Heart right ventricle (tissue), 16 donors: ENCODE measurements at regions not wholly inside any gene's neighbourhood (a gene's known extent, or its start where the extent isn't known, plus 50 kb on each side); places are given as distances from the start of the nearest gene placed in this dataset.

ENCODE experiments used
- ATAC-seq, 8 donors: fragments of 200-7000 bp; cut with Tn5 transposase; one replicate each; pipeline ENCODE4 v1.9.1; 2020; ENCODE audit warnings: mild to moderate bottlenecking in 8 of 8, moderate library complexity in 8 of 8, moderate number of reproducible peaks in 1 of 8
- DNase-seq, 2 donors: peaks; one replicate each; pipeline ENCODE4 v3.0.0-alpha.2; 2020
- H3K27ac ChIP-seq, 10 donors: fragments of 200-600 bp; sonication (generic) in 2 of 10; one replicate each; pipeline versions ENCODE4 v1.5.0 to v1.8.0; 2020 to 2022; ENCODE audit warnings: mild to moderate bottlenecking in 3 of 10
- H3K27me3 ChIP-seq, 7 donors: fragments of 200-600 bp; one replicate each; pipeline ENCODE4 v1.8.0; 2021 to 2022; ENCODE audit warnings: mild to moderate bottlenecking in 2 of 7
- H3K36me3 ChIP-seq, 9 donors: fragments of 200-600 bp; sonication (generic) in 1 of 9; one replicate each; pipeline versions ENCODE4 v1.5.0 to v1.8.0; 2020 to 2022; ENCODE audit warnings: mild to moderate bottlenecking in 2 of 9
- H3K4me1 ChIP-seq, 9 donors: fragments of 200-600 bp; sonication (generic) in 1 of 9; one replicate each; pipeline versions ENCODE4 v1.5.0 to v1.8.0; 2020 to 2022; ENCODE audit warnings: mild to moderate bottlenecking in 4 of 9
- H3K4me3 ChIP-seq, 10 donors: fragments of 200-600 bp; sonication (generic) in 2 of 10; one replicate each; pipeline versions ENCODE4 v1.5.0 to v1.8.0; 2020 to 2022; ENCODE audit warnings: mild to moderate bottlenecking in 7 of 10, moderate library complexity in 2 of 10
- H3K9me3 ChIP-seq, 11 donors: fragments of 200-600 bp in 10 of 11; sonication (generic) in 2 of 11; one replicate each; pipeline versions ENCODE4 v1.5.0 to v1.8.0; 2013 to 2022; ENCODE audit warnings: mild to moderate bottlenecking in 2 of 11, control low read depth in 1 of 11, moderate library complexity in 1 of 11
- WGBS, 2 donors: extraction: QIAGEN DNeasy Blood & Tissue Kit; methylation state at CpG; one replicate each; pipeline ENCODE4 v1.1.7; 2013; ENCODE audit warnings: inconsistent platforms in 1 of 2; 5-methylcytosine and 5-hydroxymethylcytosine counted together
- intact Hi-C, 10 donors: fragments of 100-400 bp; cut with DNase I; formaldehyde crosslinking; loops; one replicate each; pipeline versions ENCODE4 v1.11.1 to v1.14.2; 2022
- TF ChIP-seq, protein P1 (sequence below), 9 donors: fragments of 200-600 bp; sonication (generic) in 2 of 9; IDR thresholded peaks; one replicate each; pipeline versions ENCODE4 v1.5.0 to v1.8.0; 2021 to 2022; ENCODE audit warnings: antibody characterized with exemption in 9 of 9, mild to moderate bottlenecking in 5 of 9, moderate library complexity in 1 of 9
- donor health status: Arrhythmogenic right ventricular cardiomyopathy.
- donor health status: ischemic (EF 13 %, LVEDD 7.1; RV severe dilation, severe dysfunction).
- donor health status: healthy with polysubstance abuse.
- donor health status: DM: no; HTN: yes; CAD: no.
- donor health status: DM: no; HTN: no; CAD: no.
- donor health status: ischemic (EF 25% LVEDD 6.9; RV normal size, moderate dysfunction).
- donor health status: ischemic (EF 25% LVEDD 5.7; RV mildly dilated, moderate dysfunction).
- donor health status: healthy.
- donor health status: DM: yes; HTN: yes; CAD: no.
- donor health status: Ischemic cardiomyopathy.
- donor health status: ischemic (EF 35%, LVEDD 5.7; RV mildly dilated, moderate dysfunction).
- donor health status: nonischemic (EF 11% LVEDD 7.7; RV severe dilation, severe dysfunction).
- donor health status: DM: yes; HTN: yes; CAD: no.
- donor health status: PGD.
- donor health status: ischemic (EF 29% LVEDD 5.4; RV normal size, mild dysfunction).
- donor health status: nonischemic (EF 23%, LVEDD 6.1; RV moderate dilation, normal function).

DNA sequence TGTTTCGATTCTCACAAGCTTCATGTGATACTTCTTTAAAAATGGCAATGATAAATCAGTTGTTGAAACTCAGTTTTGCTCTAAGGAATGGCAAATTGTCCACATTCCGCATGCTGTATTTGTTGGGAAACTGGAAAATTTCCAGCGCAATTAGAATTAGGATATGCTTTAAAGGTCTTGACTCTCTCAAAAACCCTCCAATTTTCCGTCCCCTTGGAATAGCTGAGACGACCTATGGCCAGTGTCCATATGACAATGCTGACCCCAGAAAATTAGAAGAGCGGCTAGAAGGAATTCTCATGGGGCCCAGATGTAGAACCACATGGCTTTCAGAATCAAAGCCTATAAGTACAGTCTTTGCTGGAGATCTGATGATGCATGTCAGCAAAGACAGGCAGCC, 170.8 kb downstream of the TMEM18 start:
- Histone ChIP-seq H3K4me1 (no peaks in the 10 kb centered on the region), H3K36me3 (no peaks in the 10 kb centered on the region), H3K27ac (no peak overlapping the region), H3K27me3 (peaks cover 0 to 16% (median 4%) of the 10 kb centered on the region in 7 donors), H3K9me3 (no peaks in the 10 kb centered on the region), H3K4me3 (no peak overlapping the region)
- no peak for DNase-seq
- intact Hi-C loops = no loop called here
- 70 to 73% methylated on average over 6 of the region's 6 CpGs for WGBS, 2 donors
- ATAC-seq = no peak
- TF ChIP-seq, protein P1, sequence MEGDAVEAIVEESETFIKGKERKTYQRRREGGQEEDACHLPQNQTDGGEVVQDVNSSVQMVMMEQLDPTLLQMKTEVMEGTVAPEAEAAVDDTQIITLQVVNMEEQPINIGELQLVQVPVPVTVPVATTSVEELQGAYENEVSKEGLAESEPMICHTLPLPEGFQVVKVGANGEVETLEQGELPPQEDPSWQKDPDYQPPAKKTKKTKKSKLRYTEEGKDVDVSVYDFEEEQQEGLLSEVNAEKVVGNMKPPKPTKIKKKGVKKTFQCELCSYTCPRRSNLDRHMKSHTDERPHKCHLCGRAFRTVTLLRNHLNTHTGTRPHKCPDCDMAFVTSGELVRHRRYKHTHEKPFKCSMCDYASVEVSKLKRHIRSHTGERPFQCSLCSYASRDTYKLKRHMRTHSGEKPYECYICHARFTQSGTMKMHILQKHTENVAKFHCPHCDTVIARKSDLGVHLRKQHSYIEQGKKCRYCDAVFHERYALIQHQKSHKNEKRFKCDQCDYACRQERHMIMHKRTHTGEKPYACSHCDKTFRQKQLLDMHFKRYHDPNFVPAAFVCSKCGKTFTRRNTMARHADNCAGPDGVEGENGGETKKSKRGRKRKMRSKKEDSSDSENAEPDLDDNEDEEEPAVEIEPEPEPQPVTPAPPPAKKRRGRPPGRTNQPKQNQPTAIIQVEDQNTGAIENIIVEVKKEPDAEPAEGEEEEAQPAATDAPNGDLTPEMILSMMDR (IDR thresholded peaks at IDR 0.05) = no peak

DNA sequence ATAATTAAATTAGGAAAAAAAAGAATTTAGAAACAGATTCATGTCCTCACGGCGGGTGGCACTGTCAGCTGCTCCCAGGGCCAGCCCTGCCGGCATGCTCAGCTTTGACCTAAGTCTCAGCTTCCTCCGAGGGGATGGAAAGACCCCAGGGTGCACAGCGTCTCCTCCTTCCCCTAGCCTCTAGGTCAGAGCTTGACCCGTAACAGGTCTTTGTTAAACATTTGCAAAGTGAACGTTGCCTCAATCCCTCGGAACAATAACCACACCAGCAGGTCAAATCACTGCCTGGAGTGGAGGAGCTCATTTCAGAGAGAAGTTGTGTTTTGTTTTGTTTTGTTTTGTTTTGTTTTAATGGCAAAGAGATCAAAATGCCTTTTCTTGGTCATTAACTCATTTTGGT, 171.3 kb downstream of the TMEM18 start:
- no peaks in the 10 kb centered on the region for H3K9me3 ChIP-seq
- H3K36me3 ChIP-seq = no peaks in the 10 kb centered on the region
- no peak overlapping the region for H3K27ac ChIP-seq
- ATAC-seq = no peak
- no peak for DNase-seq
- intact Hi-C loops = no loop called here
- H3K27me3 ChIP-seq = peaks cover 0 to 16% (median 4%) of the 10 kb centered on the region in 7 donors
- no peak overlapping the region for H3K4me3 ChIP-seq
- TF ChIP-seq, protein P1 (IDR thresholded peaks at IDR 0.05) = no peak
- H3K4me1 ChIP-seq = no peaks in the 10 kb centered on the region
- WGBS, 2 donors = 35% methylated on average over 8 of the region's 8 CpGs

- Histone ChIP-seq H3K27me3 (peaks cover 0 to 14% (median 9%) of the 10 kb centered on the region in 7 donors), H3K4me1 (no peaks in the 10 kb centered on the region), H3K9me3 (no peaks in the 10 kb centered on the region), H3K27ac (no peak overlapping the region), H3K4me3 (no peak overlapping the region), H3K36me3 (no peaks in the 10 kb centered on the region)
- WGBS, 2 donors = 95 to 96% methylated on average over 41 of the region's 41 CpGs
- ATAC-seq = no peak
- TF ChIP-seq, protein P1 (IDR thresholded peaks at IDR 0.05) = no peak
- intact Hi-C loops = no loop called here
- no peak for DNase-seq
Measured at GRCh38 chr2:503288-503999, 173.8 kb downstream of the TMEM18 start.

DNA sequence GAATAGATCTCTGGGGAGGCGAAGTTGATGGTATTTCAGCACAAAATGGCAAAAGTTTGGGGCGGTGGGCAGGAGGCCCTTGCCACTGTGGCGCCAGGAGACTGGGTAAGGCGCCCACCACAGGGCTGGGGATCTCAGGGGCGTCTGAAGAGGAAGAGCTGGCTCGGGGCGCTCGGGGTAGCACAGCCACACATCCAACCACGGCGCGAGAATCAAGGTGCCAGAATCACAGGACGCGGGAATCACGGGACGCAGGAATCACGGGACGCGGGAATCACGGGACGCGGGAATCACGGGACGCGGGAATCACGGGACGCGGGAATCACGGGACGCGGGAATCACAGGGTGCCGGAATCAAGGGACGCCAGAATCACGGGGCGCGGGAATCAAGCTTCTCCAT, 174.4 kb downstream of the TMEM18 start:
- intact Hi-C loops = no loop called here
- WGBS, 2 donors = 89 to 91% methylated on average over 33 to 35 of the region's 35 CpGs

More for the DNA sequence above, 174.4 kb downstream of the TMEM18 start:
- TF ChIP-seq, protein P1 (IDR thresholded peaks at IDR 0.05) = no peak
- Histone ChIP-seq H3K27me3 (peaks cover 0 to 18% (median 12%) of the 10 kb centered on the region in 7 donors), H3K4me3 (no peak overlapping the region), H3K36me3 (no peaks in the 10 kb centered on the region), H3K27ac (no peak overlapping the region), H3K4me1 (no peaks in the 10 kb centered on the region), H3K9me3 (no peaks in the 10 kb centered on the region)
- ATAC-seq = no peak
- DNase-seq = no peak
